CD8-positive, alpha-beta memory T cell (primary cell): ENCODE measurements at regions not wholly inside any gene's neighbourhood (a gene's known extent, or its start where the extent isn't known, plus 50 kb on each side); places are given as distances from the start of the nearest gene placed in this dataset.

Experiments used
- CTCF ChIA-PET: fragments of 350-600 bp; sonication (Branson Sonifier 250); formaldehyde crosslinking; loops from one replicate; lab custom pipeline; 2021; ENCODE audit warnings: antibody characterized with exemption; lab: Charles Lee
- POLR2A ChIA-PET: fragments of 350-600 bp; sonication (Branson Sonifier 250); formaldehyde crosslinking; loops from one replicate; lab custom pipeline; 2021; ENCODE audit warnings: antibody characterized with exemption; lab: Charles Lee
- DNase-seq, 5 donors: peaks; one replicate each; pipeline versions ENCODE4 v3.0.0 to v3.0.0-alpha.2; 2020 to 2022; ENCODE audit warnings: mixed read lengths in 1 of 5
- H3K27ac ChIP-seq: one replicate; pipeline ENCODE4 v1.7.0; 2013; ENCODE audit warnings: low read depth, mild to moderate bottlenecking, low read length, moderate library complexity
- H3K27me3 ChIP-seq: 2 replicates; pipeline ENCODE4 v1.7.0; 2013; ENCODE audit warnings: low read length, mild to moderate bottlenecking; ENCODE audit not compliant: insufficient read depth, poor library complexity, severe bottlenecking
- H3K36me3 ChIP-seq: 2 replicates; pipeline ENCODE4 v1.7.0; 2013; ENCODE audit warnings: mild to moderate bottlenecking, low read length, moderate library complexity; ENCODE audit not compliant: insufficient read depth
- H3K4me1 ChIP-seq: 2 replicates; pipeline ENCODE4 v1.7.0; 2013; ENCODE audit warnings: mild to moderate bottlenecking, low read length, moderate library complexity; ENCODE audit not compliant: insufficient read depth
- H3K4me3 ChIP-seq: 2 replicates; pipeline ENCODE4 v1.7.0; 2013; ENCODE audit warnings: mild to moderate bottlenecking, low read length
- H3K9me3 ChIP-seq: 2 replicates; pipeline ENCODE4 v1.7.0; 2013; ENCODE audit warnings: mild to moderate bottlenecking, low read length
- H3K27ac Mint-ChIP-seq, 8 donors: one replicate each; pipeline ENCODE4 v1.8.0; 2020 to 2021; ENCODE audit warnings: mixed read lengths in 8 of 8, mild to moderate bottlenecking in 6 of 8, inconsistent platforms in 3 of 8, moderate library complexity in 3 of 8
- H3K27me3 Mint-ChIP-seq, 2 donors: one replicate each; pipeline ENCODE4 v1.8.0; 2020 to 2021; ENCODE audit warnings: mixed read lengths in 2 of 2, mild to moderate bottlenecking in 1 of 2, moderate library complexity in 1 of 2
- H3K36me3 Mint-ChIP-seq, 3 donors: one replicate each; pipeline ENCODE4 v1.8.0; 2020 to 2021; ENCODE audit warnings: mixed read lengths in 3 of 3, inconsistent platforms in 1 of 3, mild to moderate bottlenecking in 1 of 3
- H3K4me1 Mint-ChIP-seq, 3 donors: one replicate each; pipeline ENCODE4 v1.8.0; 2020 to 2021; ENCODE audit warnings: mixed read lengths in 3 of 3, inconsistent platforms in 1 of 3, mild to moderate bottlenecking in 1 of 3
- H3K4me3 Mint-ChIP-seq, 7 donors: one replicate each; pipeline ENCODE4 v1.8.0; 2020 to 2021; ENCODE audit warnings: mixed read lengths in 7 of 7, mild to moderate bottlenecking in 6 of 7, moderate library complexity in 4 of 7, inconsistent platforms in 2 of 7
- H3K9me3 Mint-ChIP-seq, 5 donors: one replicate each; pipeline ENCODE4 v1.8.0; 2020 to 2022; ENCODE audit warnings: mixed read lengths in 5 of 5, mild to moderate bottlenecking in 3 of 5, moderate library complexity in 2 of 5, inconsistent platforms in 1 of 5

- Mint-ChIP-seq H3K27me3 (peaks cover 0 to 5% of the 10 kb centered on the region in 2 donors), H3K36me3 (peaks cover 0 to 1% (median 0%) of the 10 kb centered on the region in 3 donors)
- POLR2A ChIA-PET, result no interaction called here
Observed at GRCh38 chr15:93154666-93155065, 65.7 kb upstream of the RGMA start.

GRCh38 chr15:93152951-93153350 is 63.9 kb upstream of the RGMA start:
- H3K27ac Mint-ChIP-seq, result peak overlapping the region in 4 of 8 donors; percentile 13 to 78 (median 32)
- H3K36me3 Mint-ChIP-seq, result no peaks in the 10 kb centered on the region
- no peak for DNase-seq
- no peaks in the 10 kb centered on the region for H3K9me3 ChIP-seq
- peaks cover 0 to 5% of the 10 kb centered on the region in 2 donors for H3K27me3 Mint-ChIP-seq
- peaks cover 16% of the 10 kb centered on the region for H3K4me1 ChIP-seq
- peaks cover 0 to 10% (median 5%) of the 10 kb centered on the region in 5 donors for H3K9me3 Mint-ChIP-seq
- H3K27me3 ChIP-seq, result peaks cover 3% of the 10 kb centered on the region
- H3K4me3 ChIP-seq, result no peak overlapping the region
- no peak overlapping the region for H3K27ac ChIP-seq
- POLR2A ChIA-PET, result no interaction called here
- H3K36me3 ChIP-seq, result no peaks in the 10 kb centered on the region
- peak overlapping the region in 5 of 7 donors; percentile 51 to 82 (median 65) for H3K4me3 Mint-ChIP-seq
- peaks cover 31 to 39% (median 38%) of the 10 kb centered on the region in 3 donors for H3K4me1 Mint-ChIP-seq
- CTCF ChIA-PET, result no interaction called here

More at GRCh38 chr15:93154666-93155065, 65.7 kb upstream of the RGMA start:
- CTCF ChIA-PET, result interaction anchor here (1.2 kb wide), 1 partner anchor 14 kb away, joined by 3 read pairs; no protein-coding TSS in a partner anchor
- Mint-ChIP-seq H3K4me3 (no peak overlapping the region), H3K4me1 (peaks cover 31 to 36% (median 34%) of the 10 kb centered on the region in 3 donors), H3K27ac (no peak overlapping the region), H3K9me3 (peaks cover 0 to 10% (median 5%) of the 10 kb centered on the region in 5 donors)
- no peak overlapping the region for H3K27ac ChIP-seq
- DNase-seq, result no peak
- peaks cover 16% of the 10 kb centered on the region for H3K4me1 ChIP-seq
- no peaks in the 10 kb centered on the region for H3K36me3 ChIP-seq
- H3K27me3 ChIP-seq, result peaks cover 3% of the 10 kb centered on the region
- H3K4me3 ChIP-seq, result no peak overlapping the region
- H3K9me3 ChIP-seq, result no peaks in the 10 kb centered on the region

GRCh38 chr15:93152360-93152759 is 63.3 kb upstream of the RGMA start:
- H3K4me3 Mint-ChIP-seq, result peak overlapping the region in 6 of 7 donors; percentile 48 to 82 (median 68)
- ChIA-PET CTCF (no interaction called here), POLR2A (no interaction called here)

GRCh38 chr15:93150910-93151881 is 62.2 kb upstream of the RGMA start:
- H3K9me3 ChIP-seq, result no peaks in the 10 kb centered on the region
- Mint-ChIP-seq H3K4me1 (peaks cover 31 to 39% (median 38%) of the 10 kb centered on the region in 3 donors), H3K9me3 (peaks cover 0 to 10% (median under 1%) of the 10 kb centered on the region in 5 donors), H3K27ac (peak overlapping the region in 1 of 8 donors; percentile 30), H3K27me3 (peaks cover 0 to 5% of the 10 kb centered on the region in 2 donors), H3K36me3 (no peaks in the 10 kb centered on the region), H3K4me3 (peak overlapping the region in 3 of 7 donors; percentile 13 to 65 (median 28))
- ChIA-PET CTCF (interaction anchor here (1.4 kb wide), 1 partner anchor 24 kb away, joined by 3 read pairs; no protein-coding TSS in a partner anchor), POLR2A (interaction anchor here (1.6 kb wide), 1 partner anchor 10 kb away, joined by 5 read pairs; no protein-coding TSS in a partner anchor)
- H3K27ac ChIP-seq, result no peak overlapping the region
- peaks cover 3% of the 10 kb centered on the region for H3K27me3 ChIP-seq
- H3K4me1 ChIP-seq, result peaks cover 16% of the 10 kb centered on the region
- DNase-seq, result no peak
- no peaks in the 10 kb centered on the region for H3K36me3 ChIP-seq
- H3K4me3 ChIP-seq, result no peak overlapping the region

More at GRCh38 chr15:93152360-93152759, 63.3 kb upstream of the RGMA start:
- Mint-ChIP-seq H3K9me3 (peaks cover 0 to 10% (median 5%) of the 10 kb centered on the region in 5 donors), H3K36me3 (no peaks in the 10 kb centered on the region), H3K4me1 (peaks cover 31 to 39% (median 38%) of the 10 kb centered on the region in 3 donors), H3K27ac (peak overlapping the region in 6 of 8 donors; percentile 7 to 70 (median 58)), H3K27me3 (peaks cover 0 to 5% of the 10 kb centered on the region in 2 donors)
- Histone ChIP-seq H3K4me1 (peaks cover 16% of the 10 kb centered on the region), H3K27ac (no peak overlapping the region), H3K36me3 (no peaks in the 10 kb centered on the region), H3K9me3 (no peaks in the 10 kb centered on the region), H3K4me3 (no peak overlapping the region), H3K27me3 (peaks cover 3% of the 10 kb centered on the region)
- peak in 4 of 5 donors; percentile 38 to 82 (median 64) for DNase-seq

- Mint-ChIP-seq H3K36me3 (no peaks in the 10 kb centered on the region), H3K4me1 (peaks cover 36 to 50% (median 40%) of the 10 kb centered on the region in 3 donors), H3K27me3 (peaks cover 0 to 11% of the 10 kb centered on the region in 2 donors), H3K9me3 (no peaks in the 10 kb centered on the region), H3K27ac (peak overlapping the region in 1 of 8 donors; percentile 47), H3K4me3 (no peak overlapping the region)
- no peaks in the 10 kb centered on the region for H3K27me3 ChIP-seq
- H3K27ac ChIP-seq, result no peak overlapping the region
- DNase-seq, result no peak
- no peaks in the 10 kb centered on the region for H3K9me3 ChIP-seq
- H3K36me3 ChIP-seq, result no peaks in the 10 kb centered on the region
- CTCF ChIA-PET, result interaction anchor here (0.8 kb wide), 1 partner anchor 11 kb away, joined by 3 read pairs; no protein-coding TSS in a partner anchor
- no peak overlapping the region for H3K4me3 ChIP-seq
- POLR2A ChIA-PET, result no interaction called here
- H3K4me1 ChIP-seq, result peaks cover 5% of the 10 kb centered on the region
Observed at GRCh38 chr15:93146601-93147000, 57.6 kb upstream of the RGMA start.

- Mint-ChIP-seq H3K36me3 (no peaks in the 10 kb centered on the region), H3K4me1 (peaks cover 37 to 50% (median 40%) of the 10 kb centered on the region in 3 donors), H3K4me3 (no peak overlapping the region), H3K27me3 (peaks cover 0 to 11% of the 10 kb centered on the region in 2 donors), H3K9me3 (no peaks in the 10 kb centered on the region), H3K27ac (no peak overlapping the region)
- Histone ChIP-seq H3K4me3 (no peak overlapping the region), H3K4me1 (peaks cover 7% of the 10 kb centered on the region), H3K27me3 (no peaks in the 10 kb centered on the region), H3K36me3 (no peaks in the 10 kb centered on the region), H3K9me3 (no peaks in the 10 kb centered on the region), H3K27ac (no peak overlapping the region)
- no peak for DNase-seq
- CTCF ChIA-PET, result interaction anchor here (0.8 kb wide), 1 partner anchor 11 kb away, joined by 3 read pairs; no protein-coding TSS in a partner anchor
- POLR2A ChIA-PET, result no interaction called here
Observed at GRCh38 chr15:93146196-93146595, 57.2 kb upstream of the RGMA start.

GRCh38 chr15:93144463-93145236 is 55.6 kb upstream of the RGMA start:
- ChIA-PET CTCF (no interaction called here), POLR2A (no interaction called here)
- Histone ChIP-seq H3K36me3 (no peaks in the 10 kb centered on the region), H3K9me3 (no peaks in the 10 kb centered on the region), H3K4me1 (peaks cover 17% of the 10 kb centered on the region), H3K27me3 (no peaks in the 10 kb centered on the region), H3K27ac (no peak overlapping the region), H3K4me3 (no peak overlapping the region)
- Mint-ChIP-seq H3K27me3 (peaks cover 0 to 7% of the 10 kb centered on the region in 2 donors), H3K36me3 (no peaks in the 10 kb centered on the region), H3K4me1 (peaks cover 40 to 56% (median 42%) of the 10 kb centered on the region in 3 donors), H3K27ac (peak overlapping the region in 1 of 8 donors; percentile 33), H3K9me3 (no peaks in the 10 kb centered on the region), H3K4me3 (no peak overlapping the region)
- DNase-seq, result no peak
